IMR-90 (cell line): ENCODE measurements at regions not wholly inside any gene's neighbourhood (a gene's known extent, or its start where the extent isn't known, plus 50 kb on each side); places are given as distances from the start of the nearest gene placed in this dataset.

Source experiments
- ATAC-seq: fragments of 200-7000 bp; cut with Tn5 transposase; 2 replicates; pipeline ENCODE4 v1.9.1; 2020; ENCODE audit warnings: low read depth, mild to moderate bottlenecking, moderate library complexity
- BruUV-seq: library from RNA; stranded (reverse); fragments of 400-500 nt; replicated peaks from 2 replicates; lab custom pipeline; 2021; lab: Mats Ljungman, UMichigan
- CTCF ChIA-PET: fragments of 300-600 bp; formaldehyde crosslinking; extraction: SDS; loops from one replicate; lab custom pipeline; 2021; ENCODE audit warnings: antibody characterized with exemption; lab: Yijun Ruan, JAX
- POLR2A ChIA-PET: fragments of 300-600 bp; sonication (Branson Sonifier 250); formaldehyde crosslinking; loops from one replicate; lab custom pipeline; 2022; ENCODE audit warnings: antibody characterized with exemption; ENCODE audit not compliant: unreplicated experiment; lab: Charles Lee
- DNase-seq: peaks from one replicate; pipeline ENCODE4 v3.0.0; 2013
- H2AFZ ChIP-seq: replicated peaks from 2 replicates; pipeline ENCODE3; 2013; ENCODE audit warnings: low read length, mild to moderate bottlenecking; ENCODE audit not compliant: poor library complexity
- H2AK5ac ChIP-seq: 2 replicates; pipeline ENCODE4 v1.6.1; 2013; ENCODE audit warnings: low read depth, low read length, inconsistent platforms
- H2AK9ac ChIP-seq: replicated peaks from 2 replicates; pipeline ENCODE3; 2013; ENCODE audit warnings: mild to moderate bottlenecking, low read depth, low read length, moderate library complexity; ENCODE audit not compliant: poor library complexity
- H2BK120ac ChIP-seq: 2 replicates; pipeline ENCODE4 v1.6.1; 2013; ENCODE audit warnings: low read depth, low read length, inconsistent platforms
- H2BK15ac ChIP-seq: 3 replicates; pipeline ENCODE4 v1.6.1; 2013; ENCODE audit warnings: low read depth, low read length, inconsistent platforms
- H2BK20ac ChIP-seq: 2 replicates; pipeline ENCODE4 v1.6.1; 2013; ENCODE audit warnings: low read depth, mild to moderate bottlenecking, inconsistent platforms, low read length, moderate library complexity
- H2BK5ac ChIP-seq: 2 replicates; pipeline ENCODE4 v1.6.1; 2013; ENCODE audit warnings: mild to moderate bottlenecking, low read depth, low read length, inconsistent platforms; ENCODE audit not compliant: poor library complexity, severe bottlenecking
- H3K14ac ChIP-seq: replicated peaks from 2 replicates; pipeline ENCODE4 v1.6.1; 2013; ENCODE audit warnings: low read depth, low read length, inconsistent platforms
- H3K18ac ChIP-seq: 2 replicates; pipeline ENCODE4 v1.6.1; 2013; ENCODE audit warnings: low read depth, low read length, control low read depth
- H3K23ac ChIP-seq: 2 replicates; pipeline ENCODE4 v1.6.1; 2013; ENCODE audit warnings: low read depth, low read length, inconsistent platforms
- H3K27ac ChIP-seq: 2 replicates; pipeline ENCODE4 v1.5.1; 2013; ENCODE audit warnings: mild to moderate bottlenecking, control low read depth, low read length; ENCODE audit not compliant: insufficient read depth
- H3K27me3 ChIP-seq: 2 replicates; pipeline ENCODE4 v1.6.1; 2013; ENCODE audit warnings: low read length; ENCODE audit not compliant: control insufficient read depth, insufficient read depth
- H3K36me3 ChIP-seq: 2 replicates; pipeline ENCODE4 v1.6.1; 2013; ENCODE audit warnings: low read length, mixed read lengths; ENCODE audit not compliant: control insufficient read depth, insufficient read depth
- H3K4ac ChIP-seq: 2 replicates; pipeline ENCODE4 v1.6.1; 2013; ENCODE audit warnings: low read depth, low read length, inconsistent platforms
- H3K4me1 ChIP-seq: 2 replicates; pipeline ENCODE4 v1.6.1; 2013; ENCODE audit warnings: low read length, mixed read lengths; ENCODE audit not compliant: control insufficient read depth, insufficient read depth
- H3K4me2 ChIP-seq: 2 replicates; pipeline ENCODE4 v1.6.1; 2013; ENCODE audit warnings: low read depth, mild to moderate bottlenecking, control low read depth, low read length, moderate library complexity
- H3K4me3 ChIP-seq: 2 replicates; pipeline ENCODE4 v1.5.1; 2013; ENCODE audit warnings: low read depth, mild to moderate bottlenecking, control low read depth, low read length, moderate library complexity; ENCODE audit not compliant: insufficient read depth
- H3K56ac ChIP-seq: 2 replicates; pipeline ENCODE4 v1.6.1; 2013; ENCODE audit warnings: low read length, inconsistent platforms; ENCODE audit not compliant: insufficient read depth; ENCODE audit errors: extremely low read depth
- H3K79me1 ChIP-seq, 2 experiments: 2 replicates each; pipeline ENCODE4 v1.6.1; 2013; ENCODE audit warnings: low read length in 2 of 2, inconsistent platforms in 1 of 2, low read depth in 1 of 2
- H3K9ac ChIP-seq: 2 replicates; pipeline ENCODE4 v1.6.1; 2013; ENCODE audit warnings: low read depth, low read length, control low read depth
- H3K9me1 ChIP-seq: 2 replicates; pipeline ENCODE4 v1.6.1; 2013; ENCODE audit warnings: low read length, inconsistent platforms; ENCODE audit not compliant: insufficient read depth
- H3K9me3 ChIP-seq: 2 replicates; pipeline ENCODE4 v1.6.1; 2013; ENCODE audit warnings: low read length; ENCODE audit not compliant: control insufficient read depth, insufficient read depth
- H4K20me1 ChIP-seq: 2 replicates; pipeline ENCODE4 v1.6.1; 2013; ENCODE audit warnings: low read length, inconsistent platforms; ENCODE audit not compliant: insufficient read depth
- H4K5ac ChIP-seq: 2 replicates; pipeline ENCODE4 v1.6.1; 2013; ENCODE audit warnings: mild to moderate bottlenecking, low read depth, low read length, control low read depth
- H4K8ac ChIP-seq, 2 experiments: 2 replicates each; pipeline ENCODE4 v1.6.1; 2013; ENCODE audit warnings: low read depth in 2 of 2, low read length in 2 of 2, control low read depth in 1 of 2, inconsistent platforms in 1 of 2
- H4K91ac ChIP-seq: 2 replicates; pipeline ENCODE4 v1.6.1; 2013; ENCODE audit warnings: low read depth, low read length, inconsistent platforms; ENCODE audit not compliant: insufficient read depth
- BHLHE40 ChIP-seq: fragments of 150-350 bp; IDR thresholded peaks from 2 replicates; pipeline ENCODE4 v1.6.1; 2016; ENCODE audit warnings: mild to moderate bottlenecking, low read depth, low read length
- CHD1 ChIP-seq: IDR thresholded peaks from 2 replicates; pipeline ENCODE4 v1.6.1; 2012; ENCODE audit warnings: low read depth, low read length, improper control_type of control experiment
- FOS ChIP-seq: fragments of 150-350 bp; IDR thresholded peaks from 2 replicates; pipeline ENCODE4 v1.6.1; 2016; ENCODE audit warnings: low read depth, low read length
- MAFK ChIP-seq: IDR thresholded peaks from 2 replicates; pipeline ENCODE4 v1.6.1; 2012; ENCODE audit warnings: low read depth, low read length, improper control_type of control experiment
- MAZ ChIP-seq: IDR thresholded peaks from 2 replicates; pipeline ENCODE4 v1.6.1; 2012; ENCODE audit warnings: low read depth, mild to moderate bottlenecking, low read length, improper control_type of control experiment, moderate library complexity, borderline replicate concordance
- MXI1 ChIP-seq: IDR thresholded peaks from 2 replicates; pipeline ENCODE4 v1.6.1; 2012; ENCODE audit warnings: low read depth, mild to moderate bottlenecking, low read length, moderate library complexity, borderline replicate concordance
- NFE2L2 ChIP-seq: fragments of 150-350 bp; IDR thresholded peaks from 2 replicates; pipeline ENCODE4 v1.6.1; 2016; ENCODE audit warnings: low read depth, mild to moderate bottlenecking, low read length
- POLR2A ChIP-seq: IDR thresholded peaks from 2 replicates; pipeline ENCODE4 v1.6.1; 2012; ENCODE audit warnings: mild to moderate bottlenecking, low read depth, low read length
- RAD21 ChIP-seq: IDR thresholded peaks from 2 replicates; pipeline ENCODE4 v1.6.1; 2012; ENCODE audit warnings: low read length, improper control_type of control experiment
- RCOR1 ChIP-seq: IDR thresholded peaks from 2 replicates; pipeline ENCODE4 v1.6.1; 2012; ENCODE audit warnings: mild to moderate bottlenecking, low read length, improper control_type of control experiment; ENCODE audit not compliant: insufficient replicate concordance
- RFX5 ChIP-seq: IDR thresholded peaks from 2 replicates; pipeline ENCODE4 v1.8.0; 2012; ENCODE audit warnings: low read depth, mild to moderate bottlenecking, low read length, moderate library complexity
- SMC3 ChIP-seq: fragments of 150-350 bp; IDR thresholded peaks from 2 replicates; pipeline ENCODE4 v1.6.1; 2016; ENCODE audit warnings: low read depth, mild to moderate bottlenecking, antibody characterized with exemption, low read length, moderate library complexity
- WGBS, 2 experiments: methylation state at CpG; one replicate each; pipeline versions ENCODE4 v1.1.5 to v1.1.7; 2013; ENCODE audit warnings: missing lambda C conversion rate in 2 of 2; ENCODE audit not compliant: insufficient read length in 1 of 2; ENCODE audit errors: extremely low coverage in 2 of 2; 5-methylcytosine and 5-hydroxymethylcytosine counted together
- dilution Hi-C: fragments of 300-500 bp; cut with HindIII; formaldehyde crosslinking; loops from one replicate; pipeline ENCODE4 v1.14.3; 2018; ENCODE audit warnings: low sequenced_read_pairs; ENCODE audit not compliant: unreplicated experiment
- in situ Hi-C: fragments of 300-500 bp; cut with MboI; formaldehyde crosslinking; loops from 3 replicates; pipeline ENCODE4 v1.14.3; 2019; ENCODE audit warnings: low sequenced_read_pairs, inconsistent platforms, mixed read lengths
- intact Hi-C: fragments of 100-400 bp; cut with micrococcal nuclease; formaldehyde crosslinking; loops from 2 replicates; pipeline ENCODE4 v1.10.0; 2022
- TF ChIP-seq, protein P1 (sequence below): fragments of 150-350 bp; IDR thresholded peaks from 2 replicates; pipeline ENCODE4 v1.6.1; 2016; ENCODE audit warnings: low read depth, mild to moderate bottlenecking, low read length, moderate library complexity, borderline replicate concordance
- TF ChIP-seq, protein P2 (sequence below): conservative IDR thresholded peaks from 2 replicates; pipeline ENCODE4 v1.5.1; 2012; ENCODE audit warnings: mild to moderate bottlenecking, low read depth, low read length, improper control_type of control experiment

DNA sequence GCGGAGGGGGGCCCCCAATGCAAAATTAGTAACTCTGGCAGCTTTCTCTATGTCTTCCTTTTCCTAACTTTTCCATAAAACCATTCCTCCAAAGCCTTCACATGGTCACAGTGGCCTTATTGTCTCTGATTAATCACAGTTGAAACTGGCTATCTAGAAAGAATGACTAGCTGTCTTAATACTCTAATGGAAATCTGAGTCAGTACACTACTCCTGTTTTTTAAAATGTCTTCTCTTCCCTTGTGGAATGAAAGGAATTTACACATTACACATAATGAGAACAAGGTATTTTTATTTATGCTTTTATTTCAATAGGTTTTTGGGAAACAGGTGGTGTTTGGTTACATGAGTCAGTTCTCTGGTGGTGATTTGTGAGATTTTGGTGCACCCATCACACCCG lies 66.3 kb upstream of the PUDP start:
- Histone ChIP-seq H2BK15ac (no peak overlapping the region), H2BK20ac (no peak overlapping the region), H2AK5ac (no peak overlapping the region), H3K4me1 (no peaks in the 10 kb centered on the region), H3K23ac (no peak overlapping the region), H2BK5ac (no peak overlapping the region), H3K27me3 (no peaks in the 10 kb centered on the region; the same call in 1 of the 2 replicates), H2AFZ (no peak overlapping the region), H3K79me1 (no peaks in the 10 kb centered on the region), H2AK9ac (no peak overlapping the region), H2BK120ac (no peak overlapping the region), H3K9ac (no peak overlapping the region), H3K14ac (no peak overlapping the region), H3K4me2 (no peak overlapping the region), H3K4ac (no peak overlapping the region), H3K18ac (no peak overlapping the region), H3K9me3 (no peaks in the 10 kb centered on the region), H4K20me1 (no peaks in the 10 kb centered on the region), H3K27ac (no peak overlapping the region), H4K5ac (no peak overlapping the region), H3K4me3 (no peak overlapping the region), H4K8ac (no peak overlapping the region), H3K56ac (no peak overlapping the region), H4K91ac (no peak overlapping the region), H3K9me1 (no peaks in the 10 kb centered on the region), H3K36me3 (no peaks in the 10 kb centered on the region)
- in situ Hi-C loops = no loop called here
- ChIA-PET POLR2A (no interaction called here), CTCF (no interaction called here)
- DNase-seq (no peak), ATAC-seq (peak; percentile 49; the same call in 1 of the 2 replicates)
- TF ChIP-seq RAD21 (no peak), MXI1 (no peak), RFX5 (no peak), RCOR1 (no peak), FOS (no peak), BHLHE40 (no peak), CHD1 (no peak), POLR2A (no peak), SMC3 (no peak), MAFK (no peak), MAZ (no peak), NFE2L2 (no peak)
- TF ChIP-seq, protein P1, sequence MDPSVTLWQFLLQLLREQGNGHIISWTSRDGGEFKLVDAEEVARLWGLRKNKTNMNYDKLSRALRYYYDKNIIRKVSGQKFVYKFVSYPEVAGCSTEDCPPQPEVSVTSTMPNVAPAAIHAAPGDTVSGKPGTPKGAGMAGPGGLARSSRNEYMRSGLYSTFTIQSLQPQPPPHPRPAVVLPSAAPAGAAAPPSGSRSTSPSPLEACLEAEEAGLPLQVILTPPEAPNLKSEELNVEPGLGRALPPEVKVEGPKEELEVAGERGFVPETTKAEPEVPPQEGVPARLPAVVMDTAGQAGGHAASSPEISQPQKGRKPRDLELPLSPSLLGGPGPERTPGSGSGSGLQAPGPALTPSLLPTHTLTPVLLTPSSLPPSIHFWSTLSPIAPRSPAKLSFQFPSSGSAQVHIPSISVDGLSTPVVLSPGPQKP = no peak
- TF ChIP-seq, protein P2, sequence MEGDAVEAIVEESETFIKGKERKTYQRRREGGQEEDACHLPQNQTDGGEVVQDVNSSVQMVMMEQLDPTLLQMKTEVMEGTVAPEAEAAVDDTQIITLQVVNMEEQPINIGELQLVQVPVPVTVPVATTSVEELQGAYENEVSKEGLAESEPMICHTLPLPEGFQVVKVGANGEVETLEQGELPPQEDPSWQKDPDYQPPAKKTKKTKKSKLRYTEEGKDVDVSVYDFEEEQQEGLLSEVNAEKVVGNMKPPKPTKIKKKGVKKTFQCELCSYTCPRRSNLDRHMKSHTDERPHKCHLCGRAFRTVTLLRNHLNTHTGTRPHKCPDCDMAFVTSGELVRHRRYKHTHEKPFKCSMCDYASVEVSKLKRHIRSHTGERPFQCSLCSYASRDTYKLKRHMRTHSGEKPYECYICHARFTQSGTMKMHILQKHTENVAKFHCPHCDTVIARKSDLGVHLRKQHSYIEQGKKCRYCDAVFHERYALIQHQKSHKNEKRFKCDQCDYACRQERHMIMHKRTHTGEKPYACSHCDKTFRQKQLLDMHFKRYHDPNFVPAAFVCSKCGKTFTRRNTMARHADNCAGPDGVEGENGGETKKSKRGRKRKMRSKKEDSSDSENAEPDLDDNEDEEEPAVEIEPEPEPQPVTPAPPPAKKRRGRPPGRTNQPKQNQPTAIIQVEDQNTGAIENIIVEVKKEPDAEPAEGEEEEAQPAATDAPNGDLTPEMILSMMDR = no peak
- WGBS, 2 experiments = no CpG with 5 or more reads among the region's 2 CpGs
- dilution Hi-C loops = no loop called here
- no TSS peak for BruUV-seq
- intact Hi-C loops = no loop called here
